NCI-H1930 (cell line): ENCODE measurements at regions not wholly inside any gene's neighbourhood (a gene's known extent, or its start where the extent isn't known, plus 50 kb on each side); places are given as distances from the start of the nearest gene placed in this dataset.
"Not testable (repeated sequence)": the region's sequence is repeated elsewhere in the genome, so short reads cannot be mapped to it uniquely, and the experiment has no call there.

Experiments
- DNase-seq, 2 experiments: peaks; one replicate each; lab custom pipeline; 2025; lab: John Stamatoyannopoulos, UW

GRCh38 chr16:10275214-10275996 lies 93.2 kb upstream of the GRIN2A start:
- not testable (repeated sequence) for DNase-seq

- DNase-seq = no peak
Measured at GRCh38 chr16:10277597-10277996, 95.4 kb upstream of the GRIN2A start.

GRCh38 chr16:10280262-10281170 lies 98.3 kb upstream of the GRIN2A start:
- DNase-seq = no peak

- no peak for DNase-seq
Measured at GRCh38 chr16:10282367-10282766, 100.1 kb upstream of the GRIN2A start.

GRCh38 chr16:10283246-10283645 lies 101.0 kb upstream of the GRIN2A start:
- DNase-seq = not testable (repeated sequence)

GRCh38 chr16:10290467-10291105 lies 95.3 kb upstream of the ATF7IP2 start:
- not testable (repeated sequence) for DNase-seq

- DNase-seq = not testable (repeated sequence)
Measured at GRCh38 chr16:10292197-10292596, 93.7 kb upstream of the ATF7IP2 start.

GRCh38 chr16:10292976-10293375 lies 92.9 kb upstream of the ATF7IP2 start:
- not testable (repeated sequence) for DNase-seq

- not testable (repeated sequence) for DNase-seq
Measured at GRCh38 chr16:10294153-10294552, 91.7 kb upstream of the ATF7IP2 start.

GRCh38 chr16:10296956-10297340 lies 88.9 kb upstream of the ATF7IP2 start:
- DNase-seq = no peak

- no peak for DNase-seq
Measured at GRCh38 chr16:10297341-10298006, 88.4 kb upstream of the ATF7IP2 start.

GRCh38 chr16:10300905-10301304 lies 85.0 kb upstream of the ATF7IP2 start:
- no peak for DNase-seq

- DNase-seq = not testable (repeated sequence)
Measured at GRCh38 chr16:10301547-10301946, 84.3 kb upstream of the ATF7IP2 start.

- no peak for DNase-seq
Measured at GRCh38 chr16:10305912-10306311, 79.9 kb upstream of the ATF7IP2 start.

- no peak for DNase-seq
Measured at GRCh38 chr16:10308305-10309193, 77.3 kb upstream of the ATF7IP2 start.

GRCh38 chr16:10309271-10309932 lies 76.5 kb upstream of the ATF7IP2 start:
- no peak for DNase-seq

GRCh38 chr16:10312008-10312407 lies 73.9 kb upstream of the ATF7IP2 start:
- no peak for DNase-seq

- no peak for DNase-seq
Measured at GRCh38 chr16:10312784-10313724, 72.8 kb upstream of the ATF7IP2 start.

GRCh38 chr16:10314317-10314716 lies 71.5 kb upstream of the ATF7IP2 start:
- no peak for DNase-seq
